Endothelial cell of umbilical vein (primary cell): ENCODE measurements at regions not wholly inside any gene's neighbourhood (a gene's known extent, or its start where the extent isn't known, plus 50 kb on each side); places are given as distances from the start of the nearest gene placed in this dataset.

ENCODE experiments used
- BruUV-seq: library from RNA; stranded (reverse); fragments of 400-500 nt; replicated peaks from 2 replicates; lab custom pipeline; 2021; lab: Mats Ljungman, UMichigan
- CTCF ChIA-PET: fragments of 300-600, 350-600 bp; sonication (Branson Sonifier 250); formaldehyde crosslinking; loops from one replicate; lab custom pipeline; 2021; ENCODE audit warnings: antibody characterized with exemption, inconsistent platforms; lab: Charles Lee
- POLR2A ChIA-PET: fragments of 300-600, 350-600 bp; sonication (Branson Sonifier 250); formaldehyde crosslinking; loops from one replicate; lab custom pipeline; 2021; ENCODE audit warnings: antibody characterized with exemption, inconsistent platforms; lab: Charles Lee
- DNase-seq: peaks from one replicate; pipeline ENCODE4 v3.0.0-alpha.2; 2011; ENCODE audit warnings: low read depth, low spot score
- FAIRE-seq: peaks from 2 replicates; lab custom pipeline; 2011; peaks lifted over from hg19 to GRCh38; lab: Jason Lieb, UNC
- H2AFZ ChIP-seq: 2 replicates; pipeline ENCODE4 v1.6.0; 2012; ENCODE audit warnings: low read depth, low read length, control low read depth, inconsistent platforms
- H3K27ac ChIP-seq: 2 replicates; pipeline ENCODE4 v1.5.1; 2011; ENCODE audit warnings: low read depth, mild to moderate bottlenecking, control low read depth, low read length, moderate library complexity; ENCODE audit not compliant: insufficient read depth
- H3K27me3 ChIP-seq, 2 experiments: 2 replicates each; pipeline versions ENCODE4 v1.6.0 to v1.6.1; 2011; ENCODE audit warnings: low read length in 2 of 2, mixed read lengths in 1 of 2; ENCODE audit not compliant: control insufficient read depth in 2 of 2, insufficient read depth in 2 of 2
- H3K36me3 ChIP-seq, 2 experiments: 2 replicates in 1 of 2; 3 replicates in 1 of 2; pipeline ENCODE4 v1.5.1; 2011; ENCODE audit warnings: low read length in 2 of 2, mild to moderate bottlenecking in 1 of 2, moderate library complexity in 1 of 2; ENCODE audit not compliant: control insufficient read depth in 2 of 2, insufficient read depth in 2 of 2; ENCODE audit errors: extremely low read depth in 1 of 2
- H3K4me1 ChIP-seq: 3 replicates; pipeline ENCODE4 v1.5.1; 2011; ENCODE audit warnings: mild to moderate bottlenecking, low read length; ENCODE audit not compliant: control insufficient read depth, insufficient read depth; ENCODE audit errors: extremely low read depth
- H3K4me2 ChIP-seq: 2 replicates; pipeline ENCODE4 v1.6.1; 2011; ENCODE audit warnings: low read length, control low read depth, mixed read lengths; ENCODE audit not compliant: insufficient read depth
- H3K4me3 ChIP-seq, 3 experiments: fragments of 200-600 bp in 1 of 3; sonication (generic), shearing (Covaris generic) in 1 of 3; replicated peaks in 1 of 3; 2 replicates each; pipeline ENCODE4 v1.5.1; 2011 to 2016; ENCODE audit warnings: control low read depth in 3 of 3, low read length in 3 of 3, mild to moderate bottlenecking in 2 of 3, inconsistent platforms in 1 of 3, low read depth in 1 of 3, moderate library complexity in 1 of 3; ENCODE audit not compliant: insufficient read depth in 1 of 3
- H3K79me2 ChIP-seq: 2 replicates; pipeline ENCODE4 v1.6.0; 2012; ENCODE audit warnings: low read length, inconsistent platforms; ENCODE audit not compliant: control insufficient read depth, insufficient read depth
- H3K9ac ChIP-seq: replicated peaks from 2 replicates; pipeline ENCODE3; 2011; ENCODE audit warnings: low read length, control low read depth; ENCODE audit not compliant: insufficient read depth; ENCODE audit errors: extremely low read depth
- H3K9me1 ChIP-seq: replicated peaks from 3 replicates; pipeline ENCODE4 v1.6.0; 2011; ENCODE audit warnings: mild to moderate bottlenecking, low read length; ENCODE audit not compliant: control insufficient read depth, insufficient read depth; ENCODE audit errors: extremely low read depth
- H3K9me3 ChIP-seq: replicated peaks from 2 replicates; pipeline ENCODE4 v1.5.1; 2012; ENCODE audit warnings: low read length, inconsistent platforms; ENCODE audit not compliant: control insufficient read depth, insufficient read depth
- H4K20me1 ChIP-seq: replicated peaks from 2 replicates; pipeline ENCODE3; 2011; ENCODE audit warnings: mild to moderate bottlenecking, low read length; ENCODE audit not compliant: control insufficient read depth, insufficient read depth; ENCODE audit errors: extremely low read depth
- CTCF ChIP-seq, 2 donors: IDR thresholded peaks; 1 replicate in 1 of 2; 2 replicates in 1 of 2; pipeline ENCODE4 v1.5.1; 2011; ENCODE audit warnings: low read length in 2 of 2, mild to moderate bottlenecking in 2 of 2, moderate library complexity in 2 of 2, control low read depth in 1 of 2, inconsistent platforms in 1 of 2, low read depth in 1 of 2; ENCODE audit not compliant: insufficient read depth in 1 of 2; ENCODE audit errors: extremely low read depth in 1 of 2
- EZH2 ChIP-seq: IDR thresholded peaks from 2 replicates; pipeline ENCODE4 v1.6.1; 2012; ENCODE audit warnings: borderline replicate concordance, low read depth, mild to moderate bottlenecking, moderate library complexity, low read length, inconsistent platforms; ENCODE audit not compliant: severe bottlenecking
- FOS ChIP-seq: IDR thresholded peaks from 2 replicates; pipeline ENCODE4 v1.6.1; 2011; ENCODE audit warnings: mild to moderate bottlenecking, low read length, moderate library complexity, borderline replicate concordance; ENCODE audit not compliant: insufficient read depth
- GATA2 ChIP-seq: IDR thresholded peaks from 2 replicates; pipeline ENCODE4 v1.7.0; 2011; ENCODE audit warnings: low read depth, mild to moderate bottlenecking, moderate library complexity, mixed read lengths, low read length; ENCODE audit not compliant: insufficient read length, insufficient read depth
- JUN ChIP-seq: IDR thresholded peaks from 2 replicates; pipeline ENCODE4 v1.6.1; 2011; ENCODE audit warnings: borderline replicate concordance, low read depth; ENCODE audit not compliant: insufficient read length, insufficient read depth
- MAX ChIP-seq: IDR thresholded peaks from 2 replicates; pipeline ENCODE4 v1.6.1; 2011; ENCODE audit not compliant: insufficient read depth, insufficient read length
- MYC ChIP-seq: IDR thresholded peaks from one replicate; pipeline ENCODE4 v1.6.1; 2011; ENCODE audit warnings: mild to moderate bottlenecking, low read depth, low read length
- POLR2A ChIP-seq: IDR thresholded peaks from 2 replicates; pipeline ENCODE4 v1.6.1; 2012; ENCODE audit warnings: low read depth, mild to moderate bottlenecking, control low read depth, low read length
- POLR2AphosphoS5 ChIP-seq: IDR thresholded peaks from 2 replicates; pipeline ENCODE4 v1.6.1; 2012; ENCODE audit warnings: low read depth, mild to moderate bottlenecking, control low read depth, low read length, moderate library complexity; ENCODE audit not compliant: insufficient read depth
- dilution Hi-C: fragments of 300-500 bp; cut with MboI; formaldehyde crosslinking; loops from one replicate; pipeline ENCODE4 v1.15.0; 2019; ENCODE audit warnings: low sequenced_read_pairs; ENCODE audit not compliant: extremely low pct_ligation_motif_present
- intact Hi-C: fragments of 100-400 bp; cut with micrococcal nuclease; formaldehyde crosslinking; loops from one replicate; pipeline ENCODE4 v1.10.0; 2022

GRCh38 chr2:123502931-123503330, 522.2 kb upstream of the CNTNAP5 start:
- DNase-seq (no peak), FAIRE-seq (no peak)
- no peak overlapping the region for H3K9ac ChIP-seq
- BruUV-seq = no TSS peak
- TF ChIP-seq CTCF (IDR thresholded peaks at IDR 0.05; ENCODE audit: extremely low read depth in 1 of 2, insufficient read depth in 1 of 2, low read depth in 1 of 2, low read length in 2 of 2) (no peak), FOS (no peak), POLR2AphosphoS5 (no peak), GATA2 (no peak), EZH2 (no peak), POLR2A (no peak), MYC (no peak), JUN (no peak), MAX (no peak)
- CTCF ChIA-PET = no interaction called here
- H3K36me3 ChIP-seq = no peaks in the 10 kb centered on the region
- H3K4me2 ChIP-seq = no peak overlapping the region
- H4K20me1 ChIP-seq = no peaks in the 10 kb centered on the region
- POLR2A ChIA-PET = no interaction called here
- no peak overlapping the region for H3K27ac ChIP-seq
- H3K4me3 ChIP-seq = no peak overlapping the region
- no peak overlapping the region for H2AFZ ChIP-seq
- H3K9me3 ChIP-seq = peaks cover 3% of the 10 kb centered on the region
- intact Hi-C loops = no loop called here
- no peaks in the 10 kb centered on the region for H3K4me1 ChIP-seq
- no peaks in the 10 kb centered on the region for H3K9me1 ChIP-seq
- no peaks in the 10 kb centered on the region for H3K27me3 ChIP-seq
- H3K79me2 ChIP-seq = no peaks in the 10 kb centered on the region
- dilution Hi-C loops = no loop called here
